DND-41 (cell line): ENCODE measurements at regions not wholly inside any gene's neighbourhood (a gene's known extent, or its start where the extent isn't known, plus 50 kb on each side); places are given as distances from the start of the nearest gene placed in this dataset.

ENCODE experiments used
- ATAC-seq: fragments of 200-7000 bp; cut with Tn5 transposase; 3 replicates; pipeline ENCODE4 v1.9.1; 2021; ENCODE audit warnings: low read depth; ENCODE audit not compliant: insufficient read depth
- DNase-seq: peaks from one replicate; pipeline ENCODE4 v3.0.0-alpha.2; 2020
- H2AFZ ChIP-seq: 2 replicates; pipeline ENCODE4 v1.6.0; 2012; ENCODE audit warnings: low read depth, low read length
- H3K27ac ChIP-seq: 2 replicates; pipeline ENCODE4 v1.5.1; 2012; ENCODE audit warnings: low read length, inconsistent platforms
- H3K27me3 ChIP-seq: fragments of 200-600 bp; sonication (generic); 2 replicates; pipeline ENCODE4 v1.6.0; 2012; ENCODE audit warnings: low read length, mild to moderate bottlenecking, inconsistent platforms; ENCODE audit not compliant: insufficient read depth, poor library complexity
- H3K36me3 ChIP-seq: 2 replicates; pipeline ENCODE4 v1.5.1; 2012; ENCODE audit warnings: low read length, inconsistent platforms; ENCODE audit not compliant: insufficient read depth
- H3K4me1 ChIP-seq: 2 replicates; pipeline ENCODE4 v1.5.1; 2012; ENCODE audit warnings: mild to moderate bottlenecking, low read length; ENCODE audit not compliant: insufficient read depth
- H3K4me2 ChIP-seq: 2 replicates; pipeline ENCODE4 v1.6.0; 2012; ENCODE audit warnings: mild to moderate bottlenecking, moderate library complexity, low read length, inconsistent platforms; ENCODE audit not compliant: insufficient read depth
- H3K4me3 ChIP-seq, 2 experiments: fragments of 200-600 bp in 1 of 2; shearing (Covaris generic) in 1 of 2; 2 replicates each; pipeline ENCODE4 v1.5.1; 2012 to 2016; ENCODE audit warnings: inconsistent platforms in 2 of 2, low read length in 2 of 2, mild to moderate bottlenecking in 2 of 2, low read depth in 1 of 2, moderate library complexity in 1 of 2
- H3K79me2 ChIP-seq: 2 replicates; pipeline ENCODE4 v1.6.0; 2012; ENCODE audit warnings: low read length, inconsistent platforms; ENCODE audit not compliant: insufficient read depth
- H3K9ac ChIP-seq: 2 replicates; pipeline ENCODE4 v1.6.0; 2012; ENCODE audit warnings: low read depth, mild to moderate bottlenecking, inconsistent platforms, low read length, moderate library complexity
- H3K9me3 ChIP-seq: 2 replicates; pipeline ENCODE4 v1.5.1; 2012; ENCODE audit warnings: low read length, moderate library complexity, mild to moderate bottlenecking, inconsistent platforms; ENCODE audit not compliant: insufficient read depth, severe bottlenecking
- H4K20me1 ChIP-seq: 2 replicates; pipeline ENCODE4 v1.6.0; 2012; ENCODE audit warnings: low read length; ENCODE audit not compliant: insufficient read depth
- CTCF ChIP-seq: IDR thresholded peaks from 2 replicates; pipeline ENCODE4 v1.5.1; 2012; ENCODE audit warnings: borderline replicate concordance, low read length, moderate library complexity, mild to moderate bottlenecking; ENCODE audit not compliant: poor library complexity, severe bottlenecking; ENCODE audit errors: extremely low read depth
- EZH2 ChIP-seq: IDR thresholded peaks from 3 replicates; pipeline ENCODE4 v1.6.1; 2012; ENCODE audit warnings: borderline replicate concordance, low read depth, mild to moderate bottlenecking, moderate library complexity, low read length, inconsistent platforms; ENCODE audit not compliant: severe bottlenecking

GRCh38 chr5:3793162-3793561 is 197.5 kb downstream of the IRX1 start:
- no peak for ATAC-seq
- no peak overlapping the region for H3K9ac ChIP-seq
- TF ChIP-seq EZH2: no peak

GRCh38 chr5:3794611-3795010 is 199.0 kb downstream of the IRX1 start:
- Histone ChIP-seq H2AFZ (no peak overlapping the region), H3K27me3 (no peaks in the 10 kb centered on the region), H3K36me3 (no peaks in the 10 kb centered on the region), H4K20me1 (no peaks in the 10 kb centered on the region), H3K27ac (no peak overlapping the region), H3K4me3 (no peak overlapping the region), H3K9ac (no peak overlapping the region), H3K4me1 (no peaks in the 10 kb centered on the region; the same call in 1 of the 2 replicates), H3K9me3 (peaks cover 3% of the 10 kb centered on the region), H3K4me2 (no peak overlapping the region), H3K79me2 (no peaks in the 10 kb centered on the region)
- no peak for TF ChIP-seq EZH2
- no peak for TF ChIP-seq CTCF
- no peak for DNase-seq
- no peak for ATAC-seq

More at GRCh38 chr5:3793162-3793561, 197.5 kb downstream of the IRX1 start:
- H3K4me2 ChIP-seq: no peak overlapping the region
- no peak overlapping the region for H3K27ac ChIP-seq
- no peak for DNase-seq
- no peak overlapping the region for H2AFZ ChIP-seq
- H3K4me3 ChIP-seq: no peak overlapping the region
- no peaks in the 10 kb centered on the region for H4K20me1 ChIP-seq
- H3K79me2 ChIP-seq: no peaks in the 10 kb centered on the region
- peaks cover 3% of the 10 kb centered on the region for H3K9me3 ChIP-seq
- H3K27me3 ChIP-seq: no peaks in the 10 kb centered on the region
- no peaks in the 10 kb centered on the region for H3K36me3 ChIP-seq
- no peaks in the 10 kb centered on the region; the same call in 1 of the 2 replicates for H3K4me1 ChIP-seq

GRCh38 chr5:3796736-3797135 is 201.1 kb downstream of the IRX1 start:
- H3K9ac ChIP-seq: no peak overlapping the region
- no peaks in the 10 kb centered on the region for H3K79me2 ChIP-seq
- no peaks in the 10 kb centered on the region for H3K27me3 ChIP-seq
- H3K27ac ChIP-seq: no peak overlapping the region
- no peak for ATAC-seq
- DNase-seq: no peak
- no peaks in the 10 kb centered on the region for H3K36me3 ChIP-seq
- H3K4me2 ChIP-seq: no peak overlapping the region
- H3K9me3 ChIP-seq: peaks cover 3% of the 10 kb centered on the region
- TF ChIP-seq CTCF: no peak
- TF ChIP-seq EZH2: no peak
- no peaks in the 10 kb centered on the region; the same call in 1 of the 2 replicates for H3K4me1 ChIP-seq
- no peak overlapping the region for H3K4me3 ChIP-seq
- H4K20me1 ChIP-seq: no peaks in the 10 kb centered on the region
- no peak overlapping the region for H2AFZ ChIP-seq

DNA sequence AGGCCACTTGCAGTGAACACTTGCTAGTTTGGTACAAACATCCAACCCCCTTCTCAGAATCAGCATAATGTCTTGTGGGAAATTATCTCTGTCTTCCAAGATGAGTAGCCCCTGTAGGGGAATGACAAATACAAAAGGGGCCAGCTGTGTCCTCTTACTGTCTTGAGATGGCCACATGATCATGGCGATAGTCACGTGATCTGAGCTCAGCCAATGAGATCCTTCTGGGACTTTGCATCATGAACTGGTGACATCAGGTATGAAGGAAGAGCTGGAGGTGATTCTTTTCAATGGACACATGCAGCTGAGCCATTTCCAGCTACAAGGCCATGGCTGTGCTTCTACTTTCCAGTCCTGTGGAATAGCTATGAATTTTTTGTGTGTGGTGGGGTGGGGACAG is 206.3 kb downstream of the IRX1 start:
- Histone ChIP-seq H3K9ac (no peak overlapping the region), H3K4me1 (peaks cover 13% of the 10 kb centered on the region), H4K20me1 (no peaks in the 10 kb centered on the region), H3K27me3 (no peaks in the 10 kb centered on the region), H2AFZ (no peak overlapping the region), H3K36me3 (no peaks in the 10 kb centered on the region), H3K9me3 (no peaks in the 10 kb centered on the region), H3K4me2 (no peak overlapping the region), H3K79me2 (no peaks in the 10 kb centered on the region), H3K27ac (no peak overlapping the region), H3K4me3 (no peak overlapping the region)
- TF ChIP-seq EZH2 (no peak), CTCF (no peak)
- DNase-seq: no peak
- ATAC-seq: no peak
